ENCODE measurements at regions not wholly inside any gene's neighbourhood (a gene's known extent, or its start where the extent isn't known, plus 50 kb on each side); places are given as distances from the start of the nearest gene placed in this dataset.

GRCh38 chr7:80288175-80289122, 153.8 kb downstream of the GNAI1 start:
- peak; percentile 4 for DNase-seq

GRCh38 chr7:80287400-80288174, 153.0 kb downstream of the GNAI1 start:
- DNase-seq: no peak

- no peak for DNase-seq
Observed at GRCh38 chr7:80286611-80287010, 152.0 kb downstream of the GNAI1 start.

GRCh38 chr7:80284855-80285254, 150.2 kb downstream of the GNAI1 start:
- no peak for DNase-seq

GRCh38 chr7:80279760-80280159, 145.1 kb downstream of the GNAI1 start:
- DNase-seq: no peak

- DNase-seq: no peak
Observed at GRCh38 chr7:80278737-80279136, 144.1 kb downstream of the GNAI1 start.

GRCh38 chr7:80277434-80278427, 143.1 kb downstream of the GNAI1 start:
- no peak for DNase-seq
